NOMO-1 treated with dmso at 0.1 percent for 144 hours (cell line): ENCODE measurements at regions not wholly inside any gene's neighbourhood (a gene's known extent, or its start where the extent isn't known, plus 50 kb on each side); places are given as distances from the start of the nearest gene placed in this dataset.
A peak's percentile ranks its signal among the peaks of the same experiment; 100 is the strongest.
"Not testable (repeated sequence)": the region's sequence is repeated elsewhere in the genome, so short reads cannot be mapped to it uniquely, and the experiment has no call there.

Experiments used
- DNase-seq: peaks from one replicate; lab custom pipeline; 2025; ENCODE audit not compliant: unreplicated experiment; lab: John Stamatoyannopoulos, UW

GRCh38 chr10:23643111-23643780, 204.4 kb downstream of the OTUD1 start:
- DNase-seq = peak; percentile 92

- no peak for DNase-seq
Measured at GRCh38 chr10:23648618-23649017, 209.7 kb downstream of the OTUD1 start.

- DNase-seq = no peak
Measured at GRCh38 chr10:23656735-23657134, 217.9 kb downstream of the OTUD1 start.

GRCh38 chr10:23657677-23658076, 218.8 kb downstream of the OTUD1 start:
- DNase-seq = no peak

GRCh38 chr10:23671866-23672265, 233.0 kb downstream of the OTUD1 start:
- DNase-seq = not testable (repeated sequence)

- no peak for DNase-seq
Measured at GRCh38 chr10:23675585-23675984, 236.7 kb downstream of the OTUD1 start.

- DNase-seq = no peak
Measured at GRCh38 chr10:23676296-23676695, 237.4 kb downstream of the OTUD1 start.

- DNase-seq = no peak
Measured at GRCh38 chr10:23686722-23687121, 247.8 kb downstream of the OTUD1 start.

GRCh38 chr10:23692736-23693135, 253.9 kb downstream of the OTUD1 start:
- no peak for DNase-seq

GRCh38 chr10:23693501-23693901, 254.6 kb downstream of the OTUD1 start:
- DNase-seq = peak; percentile 24

- no peak for DNase-seq
Measured at GRCh38 chr10:23693925-23694324, 255.1 kb downstream of the OTUD1 start.

- no peak for DNase-seq
Measured at GRCh38 chr10:23694446-23694920, 255.6 kb downstream of the OTUD1 start.

GRCh38 chr10:23694921-23695824, 256.3 kb downstream of the OTUD1 start:
- DNase-seq = no peak

- DNase-seq = no peak
Measured at GRCh38 chr10:23695825-23696420, 257.0 kb downstream of the OTUD1 start.

GRCh38 chr10:23696476-23696875, 257.6 kb downstream of the OTUD1 start:
- DNase-seq = no peak

- DNase-seq = peak; percentile 74
Measured at GRCh38 chr10:23702977-23703414, 264.1 kb downstream of the OTUD1 start.

GRCh38 chr10:23715363-23715762, 276.5 kb downstream of the OTUD1 start:
- DNase-seq = no peak

GRCh38 chr10:23717913-23718312, 279.0 kb downstream of the OTUD1 start:
- DNase-seq = no peak

- DNase-seq = no peak
Measured at GRCh38 chr10:23718946-23719345, 280.1 kb downstream of the OTUD1 start.

- DNase-seq = no peak
Measured at GRCh38 chr10:23723796-23724195, 284.9 kb downstream of the OTUD1 start.

- no peak for DNase-seq
Measured at GRCh38 chr10:23725548-23725947, 286.7 kb downstream of the OTUD1 start.

- peak; percentile 41 for DNase-seq
Measured at GRCh38 chr10:23742368-23742767, 303.5 kb downstream of the OTUD1 start.
